Duodenal mucosa (tissue), 2 donors: ENCODE measurements at regions not wholly inside any gene's neighbourhood (a gene's known extent, or its start where the extent isn't known, plus 50 kb on each side); places are given as distances from the start of the nearest gene placed in this dataset.

ENCODE experiments used
- H3K27ac ChIP-seq: one replicate; pipeline ENCODE4 v1.7.0; 2013; ENCODE audit warnings: low read depth, low read length
- H3K27me3 ChIP-seq, 2 donors: one replicate each; pipeline ENCODE4 v1.7.0; 2013; ENCODE audit warnings: low read length in 2 of 2, control low read depth in 1 of 2; ENCODE audit not compliant: insufficient read depth in 2 of 2, control insufficient read depth in 1 of 2
- H3K36me3 ChIP-seq, 2 donors: one replicate each; pipeline ENCODE4 v1.7.0; 2013; ENCODE audit warnings: low read length in 2 of 2, control low read depth in 1 of 2; ENCODE audit not compliant: insufficient read depth in 2 of 2, control insufficient read depth in 1 of 2
- H3K4me1 ChIP-seq, 2 donors: one replicate each; pipeline ENCODE4 v1.7.0; 2013; ENCODE audit warnings: low read length in 2 of 2, control low read depth in 1 of 2; ENCODE audit not compliant: insufficient read depth in 2 of 2, control insufficient read depth in 1 of 2
- H3K4me3 ChIP-seq, 2 donors: one replicate each; pipeline ENCODE4 v1.7.0; 2013; ENCODE audit warnings: low read length in 2 of 2, low read depth in 1 of 2
- H3K9ac ChIP-seq, 2 donors: one replicate each; pipeline ENCODE4 v1.7.0; 2013; ENCODE audit warnings: low read length in 2 of 2, low read depth in 1 of 2
- H3K9me3 ChIP-seq, 2 donors: one replicate each; pipeline ENCODE4 v1.7.0; 2013; ENCODE audit warnings: low read length in 2 of 2, control low read depth in 1 of 2; ENCODE audit not compliant: control insufficient read depth in 1 of 2

- Histone ChIP-seq H3K27me3 (no peaks in the 10 kb centered on the region), H3K36me3 (no peaks in the 10 kb centered on the region), H3K9ac (no peak overlapping the region), H3K9me3 (no peaks in the 10 kb centered on the region), H3K4me3 (no peak overlapping the region), H3K4me1 (no peaks in the 10 kb centered on the region), H3K27ac (no peak overlapping the region)
Observed at GRCh38 chr11:81129618-81130017, 1604.0 kb downstream of the FAM181B start.

GRCh38 chr11:81112718-81113117 is 1620.9 kb downstream of the FAM181B start:
- H3K27me3 ChIP-seq, result no peaks in the 10 kb centered on the region
- H3K4me1 ChIP-seq, result no peaks in the 10 kb centered on the region
- no peaks in the 10 kb centered on the region for H3K9me3 ChIP-seq
- H3K27ac ChIP-seq, result no peak overlapping the region
- H3K4me3 ChIP-seq, result no peak overlapping the region
- no peaks in the 10 kb centered on the region for H3K36me3 ChIP-seq
- no peak overlapping the region for H3K9ac ChIP-seq

- no peaks in the 10 kb centered on the region for H3K4me1 ChIP-seq
- no peak overlapping the region for H3K27ac ChIP-seq
- H3K36me3 ChIP-seq, result no peaks in the 10 kb centered on the region
- H3K9me3 ChIP-seq, result no peaks in the 10 kb centered on the region
- H3K4me3 ChIP-seq, result no peak overlapping the region
- H3K9ac ChIP-seq, result no peak overlapping the region
- H3K27me3 ChIP-seq, result no peaks in the 10 kb centered on the region
Observed at GRCh38 chr11:81104051-81104450, 1629.6 kb downstream of the FAM181B start.

- no peaks in the 10 kb centered on the region for H3K27me3 ChIP-seq
- no peak overlapping the region for H3K4me3 ChIP-seq
- H3K4me1 ChIP-seq, result no peaks in the 10 kb centered on the region
- H3K27ac ChIP-seq, result no peak overlapping the region
- H3K9me3 ChIP-seq, result no peaks in the 10 kb centered on the region
- no peak overlapping the region for H3K9ac ChIP-seq
- H3K36me3 ChIP-seq, result no peaks in the 10 kb centered on the region
Observed at GRCh38 chr11:81098471-81098870, 1635.2 kb downstream of the FAM181B start.

- H3K4me3 ChIP-seq, result no peak overlapping the region
- H3K36me3 ChIP-seq, result no peaks in the 10 kb centered on the region
- no peak overlapping the region for H3K9ac ChIP-seq
- H3K27ac ChIP-seq, result no peak overlapping the region
- no peaks in the 10 kb centered on the region for H3K27me3 ChIP-seq
- no peaks in the 10 kb centered on the region for H3K9me3 ChIP-seq
- H3K4me1 ChIP-seq, result peaks cover 0 to 4% of the 10 kb centered on the region in 2 donors
Observed at GRCh38 chr11:81092522-81092921, 1641.1 kb downstream of the FAM181B start.

- Histone ChIP-seq H3K9me3 (no peaks in the 10 kb centered on the region), H3K36me3 (no peaks in the 10 kb centered on the region), H3K27me3 (peaks cover 0 to 3% of the 10 kb centered on the region in 2 donors), H3K9ac (no peak overlapping the region), H3K4me3 (no peak overlapping the region), H3K27ac (no peak overlapping the region), H3K4me1 (peaks cover 0 to 4% of the 10 kb centered on the region in 2 donors)
Observed at GRCh38 chr11:81089242-81089641, 1644.4 kb downstream of the FAM181B start.

GRCh38 chr11:81080476-81080875 is 1639.6 kb upstream of the TENM4 start:
- no peaks in the 10 kb centered on the region for H3K36me3 ChIP-seq

GRCh38 chr11:81072273-81072672 is 1631.4 kb upstream of the TENM4 start:
- Histone ChIP-seq H3K27me3 (no peaks in the 10 kb centered on the region), H3K9me3 (no peaks in the 10 kb centered on the region), H3K27ac (no peak overlapping the region), H3K36me3 (no peaks in the 10 kb centered on the region), H3K4me3 (no peak overlapping the region), H3K9ac (no peak overlapping the region), H3K4me1 (no peaks in the 10 kb centered on the region)

More at GRCh38 chr11:81080476-81080875, 1639.6 kb upstream of the TENM4 start:
- no peak overlapping the region for H3K9ac ChIP-seq
- H3K4me1 ChIP-seq, result no peaks in the 10 kb centered on the region
- no peak overlapping the region for H3K27ac ChIP-seq
- H3K27me3 ChIP-seq, result peaks cover 0 to under 1% of the 10 kb centered on the region in 2 donors
- no peaks in the 10 kb centered on the region for H3K9me3 ChIP-seq
- H3K4me3 ChIP-seq, result no peak overlapping the region

- no peaks in the 10 kb centered on the region for H3K4me1 ChIP-seq
- H3K9me3 ChIP-seq, result no peaks in the 10 kb centered on the region
- no peaks in the 10 kb centered on the region for H3K36me3 ChIP-seq
- H3K4me3 ChIP-seq, result no peak overlapping the region
- H3K27me3 ChIP-seq, result no peaks in the 10 kb centered on the region
- no peak overlapping the region for H3K9ac ChIP-seq
- H3K27ac ChIP-seq, result no peak overlapping the region
Observed at GRCh38 chr11:81071606-81072005, 1630.8 kb upstream of the TENM4 start.

GRCh38 chr11:81070948-81071347 is 1630.1 kb upstream of the TENM4 start:
- Histone ChIP-seq H3K27me3 (no peaks in the 10 kb centered on the region), H3K9me3 (no peaks in the 10 kb centered on the region), H3K36me3 (no peaks in the 10 kb centered on the region), H3K9ac (no peak overlapping the region), H3K27ac (no peak overlapping the region), H3K4me3 (no peak overlapping the region), H3K4me1 (no peaks in the 10 kb centered on the region)

- no peak overlapping the region for H3K4me3 ChIP-seq
- H3K4me1 ChIP-seq, result no peaks in the 10 kb centered on the region
- no peaks in the 10 kb centered on the region for H3K9me3 ChIP-seq
- H3K36me3 ChIP-seq, result no peaks in the 10 kb centered on the region
- no peak overlapping the region for H3K27ac ChIP-seq
- H3K27me3 ChIP-seq, result no peaks in the 10 kb centered on the region
- H3K9ac ChIP-seq, result no peak overlapping the region
Observed at GRCh38 chr11:81059356-81059755, 1618.5 kb upstream of the TENM4 start.
